ENCODE measurements at regions not wholly inside any gene's neighbourhood (a gene's known extent, or its start where the extent isn't known, plus 50 kb on each side); places are given as distances from the start of the nearest gene placed in this dataset.
A peak's percentile ranks its signal among the peaks of the same experiment; 100 is the strongest.

GRCh38 chr2:128646091-128646490 is 327.4 kb upstream of the HS6ST1 start:
- CTCF ChIA-PET: interaction anchor here (1.3 to 1.6 kb wide), 2 partner anchors 10 to 68 kb away, joined by 3 to 4 read pairs; no protein-coding TSS in a partner anchor
- 100% methylated on average over 3 of the region's 11 CpGs for WGBS (ENCODE audit: insufficient coverage)

GRCh38 chr2:128646691-128647090 is 328.0 kb upstream of the HS6ST1 start:
- Histone ChIP-seq H3K36me3 (ENCODE audit: control insufficient read depth in 4 of 4, insufficient read depth in 4 of 4, low read length in 3 of 4) (no peaks in the 10 kb centered on the region), H3K27me3 (replicated peaks in 2 of 5; ENCODE audit: control insufficient read depth in 4 of 5, insufficient read depth in 5 of 5, low read length in 4 of 5) (no peaks in the 10 kb centered on the region), H3K4me1 (ENCODE audit: control extremely low read depth in 1 of 4, control insufficient read depth in 4 of 4, insufficient read depth in 4 of 4, low read length in 3 of 4) (peaks cover 0 to 21% (median 4%) of the 10 kb centered on the region in 4 experiments), H3K4me3 (ENCODE audit: control insufficient read depth in 1 of 7, extremely low read depth in 1 of 7, insufficient read depth in 4 of 7, low read depth in 2 of 7, low read length in 6 of 7) (no peak overlapping the region), H3K9me3 (ENCODE audit: control extremely low read depth in 1 of 5, control insufficient read depth in 4 of 5, insufficient read depth in 2 of 5, low read depth in 1 of 5, low read length in 4 of 5) (no peaks in the 10 kb centered on the region), H3K27ac (ENCODE audit: insufficient read depth in 1 of 2, low read depth in 1 of 2, low read length in 2 of 2, poor library complexity in 1 of 2, severe bottlenecking in 2 of 2) (no peak overlapping the region)
- CTCF ChIA-PET: interaction anchor here (0.7 to 1.6 kb wide), 4 partner anchors 9 to 82 kb away, joined by 3 to 4 read pairs (median 4); no protein-coding TSS in a partner anchor
- 86% methylated on average over 2 of the region's 3 CpGs for WGBS (ENCODE audit: insufficient coverage)
- no peak for DNase-seq
- POLR2A ChIA-PET: no interaction called here

More at GRCh38 chr2:128646091-128646490, 327.4 kb upstream of the HS6ST1 start:
- POLR2A ChIA-PET: no interaction called here
- Histone ChIP-seq H3K4me3 (ENCODE audit: control insufficient read depth in 1 of 7, extremely low read depth in 1 of 7, insufficient read depth in 4 of 7, low read depth in 2 of 7, low read length in 6 of 7) (no peak overlapping the region), H3K27me3 (replicated peaks in 2 of 5; ENCODE audit: control insufficient read depth in 4 of 5, insufficient read depth in 5 of 5, low read length in 4 of 5) (no peaks in the 10 kb centered on the region), H3K4me1 (ENCODE audit: control extremely low read depth in 1 of 4, control insufficient read depth in 4 of 4, insufficient read depth in 4 of 4, low read length in 3 of 4) (peaks cover 0 to 27% (median 6%) of the 10 kb centered on the region in 4 experiments), H3K36me3 (ENCODE audit: control insufficient read depth in 4 of 4, insufficient read depth in 4 of 4, low read length in 3 of 4) (no peaks in the 10 kb centered on the region), H3K27ac (ENCODE audit: insufficient read depth in 1 of 2, low read depth in 1 of 2, low read length in 2 of 2, poor library complexity in 1 of 2, severe bottlenecking in 2 of 2) (no peak overlapping the region), H3K9me3 (ENCODE audit: control extremely low read depth in 1 of 5, control insufficient read depth in 4 of 5, insufficient read depth in 2 of 5, low read depth in 1 of 5, low read length in 4 of 5) (no peaks in the 10 kb centered on the region)
- no peak for DNase-seq

GRCh38 chr2:128651000-128651399 is 332.3 kb upstream of the HS6ST1 start:
- no peaks in the 10 kb centered on the region for H3K36me3 ChIP-seq (ENCODE audit: control insufficient read depth in 4 of 4, insufficient read depth in 4 of 4, low read length in 3 of 4)
- peaks cover 0 to 3% (median 0%) of the 10 kb centered on the region in 5 experiments for H3K9me3 ChIP-seq (ENCODE audit: control extremely low read depth in 1 of 5, control insufficient read depth in 4 of 5, insufficient read depth in 2 of 5, low read depth in 1 of 5, low read length in 4 of 5)
- H3K4me1 ChIP-seq (ENCODE audit: control extremely low read depth in 1 of 4, control insufficient read depth in 4 of 4, insufficient read depth in 4 of 4, low read length in 3 of 4): peaks cover 3 to 20% (median 5%) of the 10 kb centered on the region in 4 experiments
- H3K4me3 ChIP-seq (ENCODE audit: control insufficient read depth in 1 of 7, extremely low read depth in 1 of 7, insufficient read depth in 4 of 7, low read depth in 2 of 7, low read length in 6 of 7): no peak overlapping the region
- no peak for DNase-seq
- ChIA-PET CTCF (no interaction called here), POLR2A (no interaction called here)
- WGBS (ENCODE audit: insufficient coverage): 83% methylated on average over 2 of the region's 2 CpGs
- no peak overlapping the region for H3K27ac ChIP-seq (ENCODE audit: insufficient read depth in 1 of 2, low read depth in 1 of 2, low read length in 2 of 2, poor library complexity in 1 of 2, severe bottlenecking in 2 of 2)
- no peaks in the 10 kb centered on the region for H3K27me3 ChIP-seq (replicated peaks in 2 of 5; ENCODE audit: control insufficient read depth in 4 of 5, insufficient read depth in 5 of 5, low read length in 4 of 5)

GRCh38 chr2:128654408-128654807 is 335.7 kb upstream of the HS6ST1 start:
- Histone ChIP-seq H3K4me3 (ENCODE audit: control insufficient read depth in 1 of 7, extremely low read depth in 1 of 7, insufficient read depth in 4 of 7, low read depth in 2 of 7, low read length in 6 of 7) (peak overlapping the region in 1 of 7 experiments; percentile 25), H3K27ac (ENCODE audit: insufficient read depth in 1 of 2, low read depth in 1 of 2, low read length in 2 of 2, poor library complexity in 1 of 2, severe bottlenecking in 2 of 2) (no peak overlapping the region), H3K36me3 (ENCODE audit: control insufficient read depth in 4 of 4, insufficient read depth in 4 of 4, low read length in 3 of 4) (no peaks in the 10 kb centered on the region), H3K27me3 (replicated peaks in 2 of 5; ENCODE audit: control insufficient read depth in 4 of 5, insufficient read depth in 5 of 5, low read length in 4 of 5) (no peaks in the 10 kb centered on the region), H3K4me1 (ENCODE audit: control extremely low read depth in 1 of 4, control insufficient read depth in 4 of 4, insufficient read depth in 4 of 4, low read length in 3 of 4) (peaks cover 3 to 22% (median 5%) of the 10 kb centered on the region in 4 experiments), H3K9me3 (ENCODE audit: control extremely low read depth in 1 of 5, control insufficient read depth in 4 of 5, insufficient read depth in 2 of 5, low read depth in 1 of 5, low read length in 4 of 5) (peaks cover 0 to 3% (median 0%) of the 10 kb centered on the region in 5 experiments)
- ChIA-PET POLR2A (no interaction called here), CTCF (interaction anchor here (1.1 to 1.8 kb wide), 2 partner anchors 31 to 101 kb away, joined by 4 to 5 read pairs; no protein-coding TSS in a partner anchor)
- DNase-seq: peak; percentile 72 to 95 (median 93)
- 0% methylated on average over 1 of the region's 5 CpGs for WGBS (ENCODE audit: insufficient coverage)

- ChIA-PET CTCF (no interaction called here), POLR2A (no interaction called here)
- 97% methylated on average over 6 of the region's 6 CpGs for WGBS (ENCODE audit: insufficient coverage)
Observed at GRCh38 chr2:128660836-128661235, 342.2 kb upstream of the HS6ST1 start.

GRCh38 chr2:128661311-128661710 is 342.6 kb upstream of the HS6ST1 start:
- no peak for DNase-seq
- H3K27me3 ChIP-seq (replicated peaks in 2 of 5; ENCODE audit: control insufficient read depth in 4 of 5, insufficient read depth in 5 of 5, low read length in 4 of 5): no peaks in the 10 kb centered on the region
- peaks cover 0 to 3% (median 0%) of the 10 kb centered on the region in 5 experiments for H3K9me3 ChIP-seq (ENCODE audit: control extremely low read depth in 1 of 5, control insufficient read depth in 4 of 5, insufficient read depth in 2 of 5, low read depth in 1 of 5, low read length in 4 of 5)
- ChIA-PET POLR2A (no interaction called here), CTCF (no interaction called here)
- H3K36me3 ChIP-seq (ENCODE audit: control insufficient read depth in 4 of 4, insufficient read depth in 4 of 4, low read length in 3 of 4): no peaks in the 10 kb centered on the region
- H3K27ac ChIP-seq (ENCODE audit: insufficient read depth in 1 of 2, low read depth in 1 of 2, low read length in 2 of 2, poor library complexity in 1 of 2, severe bottlenecking in 2 of 2): no peak overlapping the region
- no peak overlapping the region for H3K4me3 ChIP-seq (ENCODE audit: control insufficient read depth in 1 of 7, extremely low read depth in 1 of 7, insufficient read depth in 4 of 7, low read depth in 2 of 7, low read length in 6 of 7)
- WGBS (ENCODE audit: insufficient coverage): 90% methylated on average over 3 of the region's 5 CpGs
- peaks cover 3 to 48% (median 25%) of the 10 kb centered on the region in 4 experiments for H3K4me1 ChIP-seq (ENCODE audit: control extremely low read depth in 1 of 4, control insufficient read depth in 4 of 4, insufficient read depth in 4 of 4, low read length in 3 of 4)

More at GRCh38 chr2:128660836-128661235, 342.2 kb upstream of the HS6ST1 start:
- Histone ChIP-seq H3K4me3 (ENCODE audit: control insufficient read depth in 1 of 7, extremely low read depth in 1 of 7, insufficient read depth in 4 of 7, low read depth in 2 of 7, low read length in 6 of 7) (no peak overlapping the region), H3K4me1 (ENCODE audit: control extremely low read depth in 1 of 4, control insufficient read depth in 4 of 4, insufficient read depth in 4 of 4, low read length in 3 of 4) (peaks cover 3 to 50% (median 26%) of the 10 kb centered on the region in 4 experiments), H3K9me3 (ENCODE audit: control extremely low read depth in 1 of 5, control insufficient read depth in 4 of 5, insufficient read depth in 2 of 5, low read depth in 1 of 5, low read length in 4 of 5) (peaks cover 0 to 3% (median 0%) of the 10 kb centered on the region in 5 experiments), H3K27ac (ENCODE audit: insufficient read depth in 1 of 2, low read depth in 1 of 2, low read length in 2 of 2, poor library complexity in 1 of 2, severe bottlenecking in 2 of 2) (no peak overlapping the region), H3K36me3 (ENCODE audit: control insufficient read depth in 4 of 4, insufficient read depth in 4 of 4, low read length in 3 of 4) (no peaks in the 10 kb centered on the region), H3K27me3 (replicated peaks in 2 of 5; ENCODE audit: control insufficient read depth in 4 of 5, insufficient read depth in 5 of 5, low read length in 4 of 5) (no peaks in the 10 kb centered on the region)
- no peak for DNase-seq

- ChIA-PET CTCF (interaction anchor here (1.0 to 1.2 kb wide), 2 partner anchors 9 to 26 kb away, joined by 3 to 4 read pairs; no protein-coding TSS in a partner anchor), POLR2A (interaction anchor here (0.6 kb wide), 1 partner anchor 283 kb away, joined by 3 read pairs; no protein-coding TSS in a partner anchor)
- Histone ChIP-seq H3K4me3 (ENCODE audit: control insufficient read depth in 1 of 7, extremely low read depth in 1 of 7, insufficient read depth in 4 of 7, low read depth in 2 of 7, low read length in 6 of 7) (peak overlapping the region in 1 of 7 experiments; percentile 23), H3K27me3 (replicated peaks in 2 of 5; ENCODE audit: control insufficient read depth in 4 of 5, insufficient read depth in 5 of 5, low read length in 4 of 5) (no peaks in the 10 kb centered on the region), H3K27ac (ENCODE audit: insufficient read depth in 1 of 2, low read depth in 1 of 2, low read length in 2 of 2, poor library complexity in 1 of 2, severe bottlenecking in 2 of 2) (no peak overlapping the region), H3K36me3 (ENCODE audit: control insufficient read depth in 4 of 4, insufficient read depth in 4 of 4, low read length in 3 of 4) (no peaks in the 10 kb centered on the region), H3K9me3 (ENCODE audit: control extremely low read depth in 1 of 5, control insufficient read depth in 4 of 5, insufficient read depth in 2 of 5, low read depth in 1 of 5, low read length in 4 of 5) (no peaks in the 10 kb centered on the region), H3K4me1 (ENCODE audit: control extremely low read depth in 1 of 4, control insufficient read depth in 4 of 4, insufficient read depth in 4 of 4, low read length in 3 of 4) (peaks cover 3 to 48% (median 25%) of the 10 kb centered on the region in 4 experiments)
- 11% methylated on average over 8 of the region's 8 CpGs for WGBS (ENCODE audit: insufficient coverage)
- DNase-seq: peak; percentile 11 to 64 (median 62)
Observed at GRCh38 chr2:128662051-128662471, 343.4 kb upstream of the HS6ST1 start.
